Liver (tissue), 8 donors: ENCODE measurements at regions not wholly inside any gene's neighbourhood (a gene's known extent, or its start where the extent isn't known, plus 50 kb on each side); places are given as distances from the start of the nearest gene placed in this dataset.
"Not testable (repeated sequence)": the region's sequence is repeated elsewhere in the genome, so short reads cannot be mapped to it uniquely, and the experiment has no call there.

Experiments used
- DNase-seq: peaks from one replicate; pipeline ENCODE4 v3.0.0-alpha.2; 2017; ENCODE audit warnings: low spot score
- H3K27ac ChIP-seq, 2 donors: one replicate each; pipeline ENCODE4 v1.7.0; 2013; ENCODE audit warnings: inconsistent platforms in 2 of 2, low read length in 2 of 2, control low read depth in 1 of 2, low read depth in 1 of 2, mild to moderate bottlenecking in 1 of 2
- H3K27me3 ChIP-seq, 4 donors: one replicate each; pipeline versions ENCODE4 v1.6.1 to v1.7.0; 2013; ENCODE audit warnings: low read length in 3 of 4, inconsistent platforms in 1 of 4, mild to moderate bottlenecking in 1 of 4, moderate library complexity in 1 of 4; ENCODE audit not compliant: control insufficient read depth in 4 of 4, insufficient read depth in 4 of 4
- H3K36me3 ChIP-seq, 4 donors: one replicate each; pipeline versions ENCODE4 v1.6.1 to v1.7.0; 2013; ENCODE audit warnings: low read length in 3 of 4, mild to moderate bottlenecking in 3 of 4, low read depth in 1 of 4, moderate library complexity in 1 of 4; ENCODE audit not compliant: control insufficient read depth in 4 of 4, insufficient read depth in 3 of 4
- H3K4me1 ChIP-seq, 4 donors: one replicate each; pipeline versions ENCODE4 v1.6.1 to v1.7.0; 2013; ENCODE audit warnings: low read length in 3 of 4, mild to moderate bottlenecking in 3 of 4, moderate library complexity in 1 of 4; ENCODE audit not compliant: control insufficient read depth in 4 of 4, insufficient read depth in 4 of 4
- H3K4me3 ChIP-seq, 3 donors: one replicate each; pipeline versions ENCODE4 v1.6.1 to v1.7.0; 2013; ENCODE audit warnings: low read length in 3 of 3, control low read depth in 1 of 3, low read depth in 1 of 3, mild to moderate bottlenecking in 1 of 3
- H3K9ac ChIP-seq, 2 donors: one replicate each; pipeline ENCODE4 v1.7.0; 2013; ENCODE audit warnings: low read length in 2 of 2, mild to moderate bottlenecking in 2 of 2, moderate library complexity in 2 of 2, control low read depth in 1 of 2, low read depth in 1 of 2
- H3K9me3 ChIP-seq, 4 donors: one replicate each; pipeline versions ENCODE4 v1.6.1 to v1.7.0; 2013; ENCODE audit warnings: low read length in 3 of 4; ENCODE audit not compliant: control insufficient read depth in 4 of 4
- ATF3 ChIP-seq: IDR thresholded peaks from 2 replicates; pipeline ENCODE4 v1.6.1; 2016; ENCODE audit warnings: antibody characterized with exemption
- CTCF ChIP-seq: fragments of 150-350 bp; IDR thresholded peaks from 2 replicates; pipeline ENCODE4 v1.5.1; 2017; ENCODE audit warnings: improper control_type of control experiment, low read depth, low read length; ENCODE audit not compliant: missing input control
- EGR1 ChIP-seq, 2 donors: IDR thresholded peaks; 2 replicates each; pipeline ENCODE4 v1.6.1; 2016 to 2018; ENCODE audit warnings: antibody characterized with exemption in 2 of 2, low read depth in 2 of 2
- FOXA1 ChIP-seq: IDR thresholded peaks from 2 replicates; pipeline ENCODE4 v1.6.1; 2016; ENCODE audit warnings: antibody characterized with exemption
- FOXA2 ChIP-seq: IDR thresholded peaks from 2 replicates; pipeline ENCODE4 v1.6.1; 2016; ENCODE audit warnings: antibody characterized with exemption
- GABPA ChIP-seq, 2 donors: IDR thresholded peaks in 1 of 2; conservative IDR thresholded peaks in 1 of 2; 2 replicates each; pipeline ENCODE4 v1.6.1; 2016; ENCODE audit warnings: antibody characterized with exemption in 2 of 2, mild to moderate bottlenecking in 1 of 2, moderate library complexity in 1 of 2
- HNF4A ChIP-seq, 2 donors: conservative IDR thresholded peaks; 2 replicates each; pipeline ENCODE4 v1.6.1; 2016; ENCODE audit warnings: antibody characterized with exemption in 2 of 2, mild to moderate bottlenecking in 2 of 2
- HNF4G ChIP-seq: IDR thresholded peaks from 2 replicates; pipeline ENCODE4 v1.6.1; 2016; ENCODE audit warnings: antibody characterized with exemption
- JUND ChIP-seq, 2 donors: IDR thresholded peaks; 2 replicates each; pipeline ENCODE4 v1.6.1; 2016; ENCODE audit warnings: antibody characterized with exemption in 2 of 2
- MAX ChIP-seq: IDR thresholded peaks from 2 replicates; pipeline ENCODE4 v1.6.1; 2016; ENCODE audit warnings: antibody characterized with exemption
- NR2F2 ChIP-seq: IDR thresholded peaks from 2 replicates; pipeline ENCODE4 v1.6.1; 2016; ENCODE audit warnings: antibody characterized with exemption
- RAD21 ChIP-seq, 2 donors: IDR thresholded peaks; 2 replicates each; pipeline ENCODE4 v1.6.1; 2016; ENCODE audit warnings: antibody characterized with exemption in 2 of 2, mild to moderate bottlenecking in 2 of 2
- RXRA ChIP-seq, 2 donors: IDR thresholded peaks; 2 replicates each; pipeline ENCODE4 v1.6.1; 2017 to 2018; ENCODE audit warnings: antibody characterized with exemption in 2 of 2, mild to moderate bottlenecking in 1 of 2
- SP1 ChIP-seq: IDR thresholded peaks from 2 replicates; pipeline ENCODE4 v1.6.1; 2018; ENCODE audit warnings: antibody characterized with exemption, mild to moderate bottlenecking
- TAF1 ChIP-seq: conservative IDR thresholded peaks from 2 replicates; pipeline ENCODE4 v1.6.1; 2016; ENCODE audit warnings: antibody characterized with exemption, mild to moderate bottlenecking
- YY1 ChIP-seq: IDR thresholded peaks from 2 replicates; pipeline ENCODE4 v1.6.1; 2016; ENCODE audit warnings: antibody characterized with exemption, mild to moderate bottlenecking
- ZBTB33 ChIP-seq: IDR thresholded peaks from 2 replicates; pipeline ENCODE4 v1.6.1; 2016; ENCODE audit warnings: antibody characterized with exemption
- WGBS: extraction: QIAGEN DNeasy Blood & Tissue Kit; methylation state at CpG from one replicate; pipeline ENCODE4 v1.1.7; 2013; 5-methylcytosine and 5-hydroxymethylcytosine counted together
- TF ChIP-seq, protein P1 (sequence below): IDR thresholded peaks from 2 replicates; pipeline ENCODE4 v1.6.1; 2016; ENCODE audit warnings: antibody characterized with exemption, mild to moderate bottlenecking
- donor health status: healthy.
- donor health status: healthy.
- donor health status: healthy.
- donor health status: healthy.
- donor health status: healthy.

DNA sequence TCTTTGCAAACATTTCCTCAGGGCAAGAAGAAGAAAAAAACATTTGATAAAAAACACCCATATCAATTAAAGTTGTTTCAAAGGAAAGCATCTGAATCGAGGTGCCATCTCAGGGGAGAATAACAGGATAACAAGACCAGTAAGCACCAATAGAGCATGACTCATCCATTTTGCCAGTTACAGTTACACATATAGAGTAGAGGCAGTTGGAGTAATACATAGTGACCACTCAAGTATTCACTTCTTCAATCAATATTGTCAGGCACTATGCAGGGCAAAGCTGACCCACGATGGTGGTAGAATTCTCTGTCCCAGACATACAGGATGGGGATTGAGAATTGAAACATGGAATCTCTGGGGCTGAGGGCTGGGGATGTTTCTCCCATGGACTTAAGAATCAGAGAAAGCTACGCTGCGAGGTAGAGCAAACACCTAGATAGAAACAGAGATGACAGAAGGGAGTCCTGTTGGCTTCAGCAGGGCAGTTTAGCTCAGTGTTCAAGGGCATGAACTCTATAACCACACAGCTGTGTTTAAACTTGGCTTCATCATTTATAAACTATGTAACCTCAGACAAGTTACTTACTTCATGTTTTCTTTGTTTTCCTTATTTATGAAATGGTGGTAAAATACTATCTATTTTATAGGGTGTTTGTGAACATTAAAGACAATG, 186.4 kb upstream of the NANOGP8 start:
- no peaks in the 10 kb centered on the region for H3K9me3 ChIP-seq
- TF ChIP-seq HNF4A (conservative IDR thresholded peaks at IDR 0.05) = no peak
- no peak for TF ChIP-seq ZBTB33
- no peak for TF ChIP-seq FOXA2
- TF ChIP-seq YY1 = no peak
- TF ChIP-seq FOXA1 = no peak
- no peak for TF ChIP-seq RAD21 (IDR thresholded peaks at IDR 0.05)
- no peak for TF ChIP-seq EGR1 (IDR thresholded peaks at IDR 0.05; ENCODE audit: low read depth in 2 of 2)
- no peak for TF ChIP-seq ATF3
- no peak for TF ChIP-seq RXRA (IDR thresholded peaks at IDR 0.05)
- no peak for TF ChIP-seq HNF4G
- DNase-seq = no peak
- H3K27ac ChIP-seq = no peak overlapping the region
- H3K9ac ChIP-seq = no peak overlapping the region
- 80% methylated on average over 4 of the region's 4 CpGs for WGBS
- H3K4me3 ChIP-seq = no peak overlapping the region
- no peaks in the 10 kb centered on the region for H3K27me3 ChIP-seq
- H3K36me3 ChIP-seq = no peaks in the 10 kb centered on the region
- H3K4me1 ChIP-seq = no peaks in the 10 kb centered on the region

GRCh38 chr15:35260941-35261340, 175.8 kb upstream of the NANOGP8 start:
- no peak overlapping the region for H3K4me3 ChIP-seq
- WGBS = 87% methylated on average over 5 of the region's 5 CpGs
- no peaks in the 10 kb centered on the region for H3K4me1 ChIP-seq
- no peaks in the 10 kb centered on the region for H3K27me3 ChIP-seq
- no peak overlapping the region for H3K27ac ChIP-seq
- H3K36me3 ChIP-seq = no peaks in the 10 kb centered on the region
- TF ChIP-seq RAD21 (IDR thresholded peaks at IDR 0.05) = no peak
- TF ChIP-seq GABPA (IDR thresholded peaks at IDR 0.05 in 1 of 2, conservative IDR thresholded peaks at IDR 0.05 in 1 of 2) = no peak
- TF ChIP-seq HNF4A (conservative IDR thresholded peaks at IDR 0.05) = no peak
- TF ChIP-seq NR2F2 = no peak
- TF ChIP-seq ATF3 = no peak
- TF ChIP-seq HNF4G = no peak
- no peak for TF ChIP-seq YY1
- no peak for TF ChIP-seq FOXA1
- TF ChIP-seq FOXA2 = no peak
- TF ChIP-seq CTCF = no peak
- TF ChIP-seq, protein P1, sequence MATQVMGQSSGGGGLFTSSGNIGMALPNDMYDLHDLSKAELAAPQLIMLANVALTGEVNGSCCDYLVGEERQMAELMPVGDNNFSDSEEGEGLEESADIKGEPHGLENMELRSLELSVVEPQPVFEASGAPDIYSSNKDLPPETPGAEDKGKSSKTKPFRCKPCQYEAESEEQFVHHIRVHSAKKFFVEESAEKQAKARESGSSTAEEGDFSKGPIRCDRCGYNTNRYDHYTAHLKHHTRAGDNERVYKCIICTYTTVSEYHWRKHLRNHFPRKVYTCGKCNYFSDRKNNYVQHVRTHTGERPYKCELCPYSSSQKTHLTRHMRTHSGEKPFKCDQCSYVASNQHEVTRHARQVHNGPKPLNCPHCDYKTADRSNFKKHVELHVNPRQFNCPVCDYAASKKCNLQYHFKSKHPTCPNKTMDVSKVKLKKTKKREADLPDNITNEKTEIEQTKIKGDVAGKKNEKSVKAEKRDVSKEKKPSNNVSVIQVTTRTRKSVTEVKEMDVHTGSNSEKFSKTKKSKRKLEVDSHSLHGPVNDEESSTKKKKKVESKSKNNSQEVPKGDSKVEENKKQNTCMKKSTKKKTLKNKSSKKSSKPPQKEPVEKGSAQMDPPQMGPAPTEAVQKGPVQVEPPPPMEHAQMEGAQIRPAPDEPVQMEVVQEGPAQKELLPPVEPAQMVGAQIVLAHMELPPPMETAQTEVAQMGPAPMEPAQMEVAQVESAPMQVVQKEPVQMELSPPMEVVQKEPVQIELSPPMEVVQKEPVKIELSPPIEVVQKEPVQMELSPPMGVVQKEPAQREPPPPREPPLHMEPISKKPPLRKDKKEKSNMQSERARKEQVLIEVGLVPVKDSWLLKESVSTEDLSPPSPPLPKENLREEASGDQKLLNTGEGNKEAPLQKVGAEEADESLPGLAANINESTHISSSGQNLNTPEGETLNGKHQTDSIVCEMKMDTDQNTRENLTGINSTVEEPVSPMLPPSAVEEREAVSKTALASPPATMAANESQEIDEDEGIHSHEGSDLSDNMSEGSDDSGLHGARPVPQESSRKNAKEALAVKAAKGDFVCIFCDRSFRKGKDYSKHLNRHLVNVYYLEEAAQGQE = no peak
- TF ChIP-seq JUND (IDR thresholded peaks at IDR 0.05) = no peak
- no peak for TF ChIP-seq EGR1 (IDR thresholded peaks at IDR 0.05; ENCODE audit: low read depth in 2 of 2)
- TF ChIP-seq TAF1 = no peak
- TF ChIP-seq SP1 = no peak
- no peak for TF ChIP-seq MAX
- no peak for TF ChIP-seq ZBTB33
- no peak for TF ChIP-seq RXRA (IDR thresholded peaks at IDR 0.05)
- no peak overlapping the region for H3K9ac ChIP-seq
- H3K9me3 ChIP-seq = no peaks in the 10 kb centered on the region
- DNase-seq = no peak

- not testable (repeated sequence) for H3K4me1 ChIP-seq, H3K4me3 ChIP-seq, H3K27ac ChIP-seq, DNase-seq, H3K9ac ChIP-seq, H3K9me3 ChIP-seq, H3K27me3 ChIP-seq, H3K36me3 ChIP-seq
- WGBS = 94% methylated on average over 6 of the region's 6 CpGs
These were observed 175.2 kb upstream of the NANOGP8 start for GRCh38 chr15:35260274-35260673.
